ENCODE measurements at regions not wholly inside any gene's neighbourhood (a gene's known extent, or its start where the extent isn't known, plus 50 kb on each side); places are given as distances from the start of the nearest gene placed in this dataset.

GRCh38 chr2:59630789-59631188, 922.7 kb downstream of the BCL11A start:
- no peak for TF ChIP-seq YY1 (IDR thresholded peaks at IDR 0.05; ENCODE audit: insufficient read depth, insufficient read length)
- no peak for TF ChIP-seq SUZ12 (IDR thresholded peaks at IDR 0.05; ENCODE audit: extremely low read depth, insufficient read depth, insufficient read length)
- TF ChIP-seq ZNF274 (IDR thresholded peaks at IDR 0.05; ENCODE audit: low read depth, low read length), result no peak
